HCT116 (cell line): ENCODE measurements at regions not wholly inside any gene's neighbourhood (a gene's known extent, or its start where the extent isn't known, plus 50 kb on each side); places are given as distances from the start of the nearest gene placed in this dataset.

ENCODE experiments used
- ATAC-seq: fragments of 200-7000 bp; cut with Tn5 transposase; 2 replicates; pipeline ENCODE4 v1.9.1; 2020; ENCODE audit warnings: mild to moderate bottlenecking, moderate library complexity
- BruUV-seq: library from RNA; stranded (reverse); fragments of 400-500 nt; replicated peaks from 2 replicates; lab custom pipeline; 2021; lab: Mats Ljungman, UMichigan
- CTCF ChIA-PET: fragments of 300-600 bp; sonication (Branson Sonifier 250); formaldehyde crosslinking; loops from one replicate; lab custom pipeline; 2021; ENCODE audit warnings: antibody characterized with exemption; lab: Charles Lee
- POLR2A ChIA-PET: fragments of 300-600, 350-600 bp; sonication (Branson Sonifier 250); formaldehyde crosslinking; loops from one replicate; lab custom pipeline; 2021; ENCODE audit warnings: antibody characterized with exemption; lab: Charles Lee
- RAD21 ChIA-PET, 2 experiments: fragments of 300-600 bp; sonication (Branson Sonifier 250); formaldehyde crosslinking; loops; one replicate each; lab custom pipeline; 2023; ENCODE audit warnings: low total read pairs in 2 of 2; ENCODE audit not compliant: uncharacterized antibody in 2 of 2, unreplicated experiment in 2 of 2, low non-redundant PET in 1 of 2; lab: Charles Lee
- DNase-seq: peaks from one replicate; pipeline ENCODE4 v3.0.0-alpha.2; 2010; ENCODE audit warnings: low read depth, low spot score
- H2AFZ ChIP-seq: fragments of 200-600 bp; shearing (Covaris generic), sonication (generic); 2 replicates; pipeline ENCODE4 v1.6.1; 2017; ENCODE audit warnings: low read depth, mixed run types, mixed read lengths, antibody characterized with exemption, low read length; ENCODE audit not compliant: poor library complexity, severe bottlenecking
- H3K27ac ChIP-seq: 2 replicates; pipeline ENCODE4 v1.5.1; 2012; ENCODE audit warnings: low read depth, low read length
- H3K27me3 ChIP-seq: fragments of 200-600 bp; sonication (generic); 2 replicates; pipeline ENCODE4 v1.6.1; 2016; ENCODE audit warnings: mixed run types, low read length, mixed read lengths; ENCODE audit not compliant: insufficient read depth
- H3K36me3 ChIP-seq, 2 experiments: fragments of 200-500 bp in 1 of 2; fragments of 200-600 bp in 1 of 2; sonication (Bioruptor generic) in 1 of 2; sonication (generic) in 1 of 2; 2 replicates each; pipeline versions ENCODE4 v1.5.1 to v1.6.1; 2014 to 2016; ENCODE audit warnings: low read length in 2 of 2, inconsistent platforms in 1 of 2, mixed read lengths in 1 of 2, mixed run types in 1 of 2; ENCODE audit not compliant: insufficient read depth in 2 of 2, control insufficient read depth in 1 of 2
- H3K4me1 ChIP-seq, 2 experiments: fragments of 200-600 bp in 1 of 2; sonication (generic) in 1 of 2; 2 replicates each; pipeline versions ENCODE4 v1.5.1 to v1.6.1; 2012 to 2017; ENCODE audit warnings: low read length in 2 of 2, inconsistent platforms in 1 of 2, mild to moderate bottlenecking in 1 of 2, mixed read lengths in 1 of 2, mixed run types in 1 of 2, moderate library complexity in 1 of 2; ENCODE audit not compliant: insufficient read depth in 2 of 2, control insufficient read depth in 1 of 2
- H3K4me2 ChIP-seq: fragments of 200-600 bp; sonication (generic); 2 replicates; pipeline ENCODE4 v1.6.1; 2017; ENCODE audit warnings: mixed run types, low read length, mixed read lengths
- H3K4me3 ChIP-seq, 2 experiments: fragments of 200-600 bp in 1 of 2; sonication (generic) in 1 of 2; replicated peaks in 1 of 2; 2 replicates each; pipeline ENCODE4 v1.5.1; 2011 to 2016; ENCODE audit warnings: low read length in 2 of 2, control low read depth in 1 of 2, low read depth in 1 of 2, mild to moderate bottlenecking in 1 of 2, mixed read lengths in 1 of 2, mixed run types in 1 of 2
- H3K79me2 ChIP-seq: fragments of 200-600 bp; sonication (generic); 2 replicates; pipeline ENCODE4 v1.6.1; 2017; ENCODE audit warnings: mild to moderate bottlenecking, mixed run types, low read length, moderate library complexity, mixed read lengths; ENCODE audit not compliant: insufficient read depth
- H3K9ac ChIP-seq: fragments of 200-600 bp; sonication (generic); 2 replicates; pipeline ENCODE4 v1.6.1; 2016; ENCODE audit warnings: low read length, mixed read lengths
- H3K9me2 ChIP-seq: fragments of 200-600 bp; sonication (generic), shearing (Covaris generic); 2 replicates; pipeline ENCODE4 v1.6.1; 2017; ENCODE audit warnings: mixed run types, mild to moderate bottlenecking, moderate library complexity; ENCODE audit not compliant: insufficient read depth
- H3K9me3 ChIP-seq, 2 experiments: fragments of 200-500 bp in 1 of 2; fragments of 200-600 bp in 1 of 2; sonication (Bioruptor generic) in 1 of 2; sonication (generic) in 1 of 2; 2 replicates each; pipeline ENCODE4 v1.6.1; 2014 to 2017; ENCODE audit warnings: low read length in 2 of 2, mixed read lengths in 2 of 2, inconsistent platforms in 1 of 2, low read depth in 1 of 2, mild to moderate bottlenecking in 1 of 2, mixed run types in 1 of 2, moderate library complexity in 1 of 2; ENCODE audit not compliant: control insufficient read depth in 1 of 2, insufficient read depth in 1 of 2
- H4K20me1 ChIP-seq: fragments of 200-600 bp; sonication (generic), shearing (Covaris generic); 2 replicates; pipeline ENCODE4 v1.6.1; 2017; ENCODE audit warnings: mixed run types, mild to moderate bottlenecking, moderate library complexity; ENCODE audit not compliant: insufficient read depth
- CBX3 ChIP-seq: IDR thresholded peaks from 2 replicates; pipeline ENCODE4 v1.6.1; 2012; ENCODE audit warnings: low read depth
- ELF1 ChIP-seq: IDR thresholded peaks from 2 replicates; pipeline ENCODE4 v1.6.1; 2012; ENCODE audit warnings: low read depth, borderline replicate concordance
- EZH2 ChIP-seq: fragments of 200-600 bp; sonication (generic); IDR thresholded peaks from 2 replicates; pipeline ENCODE4 v1.6.1; 2017; ENCODE audit warnings: antibody characterized with exemption, mixed run types
- EZH2phosphoT487 ChIP-seq: fragments of 200-600 bp; IDR thresholded peaks from 2 replicates; pipeline ENCODE4 v1.6.1; 2018; ENCODE audit warnings: antibody characterized with exemption, borderline replicate concordance
- FOSL1 ChIP-seq: IDR thresholded peaks from 2 replicates; pipeline ENCODE4 v1.6.1; 2012; ENCODE audit warnings: low read depth
- JUND ChIP-seq: IDR thresholded peaks from 2 replicates; pipeline ENCODE4 v1.6.1; 2012
- POLR2A ChIP-seq: IDR thresholded peaks from 2 replicates; pipeline ENCODE4 v1.7.0; 2011; ENCODE audit warnings: borderline replicate concordance; ENCODE audit not compliant: insufficient read depth, insufficient read length; ENCODE audit errors: extremely low read depth
- RAD21 ChIP-seq: IDR thresholded peaks from 2 replicates; pipeline ENCODE4 v1.6.1; 2012; ENCODE audit warnings: low read depth, mild to moderate bottlenecking
- SIN3A ChIP-seq: IDR thresholded peaks from 2 replicates; pipeline ENCODE4 v1.6.1; 2012; ENCODE audit warnings: low read depth
- SP1 ChIP-seq: IDR thresholded peaks from 2 replicates; pipeline ENCODE4 v1.6.1; 2012; ENCODE audit warnings: low read depth
- SRF ChIP-seq: IDR thresholded peaks from 2 replicates; pipeline ENCODE4 v1.6.1; 2012; ENCODE audit warnings: low read depth
- TCF7L2 ChIP-seq: IDR thresholded peaks from 2 replicates; pipeline ENCODE4 v1.7.0; 2011; ENCODE audit warnings: borderline replicate concordance, inconsistent platforms; ENCODE audit not compliant: insufficient read depth, insufficient read length; ENCODE audit errors: extremely low read depth
- ZFX ChIP-seq: fragments of 450-650 bp; IDR thresholded peaks from 2 replicates; pipeline ENCODE4 v1.6.1; 2017
- ZNF274 ChIP-seq: fragments of 200-500 bp; sonication (Bioruptor generic); IDR thresholded peaks from 2 replicates; pipeline ENCODE4 v1.6.1; 2014; ENCODE audit warnings: mild to moderate bottlenecking, low read depth, low read length, inconsistent platforms
- intact Hi-C: fragments of 100-400 bp; cut with micrococcal nuclease; formaldehyde crosslinking; loops from 2 replicates; pipeline ENCODE4 v1.10.0; 2022
- TF ChIP-seq, protein P1 (sequence below): IDR thresholded peaks from 2 replicates; pipeline ENCODE4 v1.6.1; 2011; ENCODE audit warnings: mild to moderate bottlenecking, low read length, moderate library complexity; ENCODE audit not compliant: insufficient replicate concordance; ENCODE audit errors: extremely low read depth
- TF ChIP-seq, protein P2 (sequence below): IDR thresholded peaks from 2 replicates; pipeline ENCODE4 v1.6.1; 2012

DNA sequence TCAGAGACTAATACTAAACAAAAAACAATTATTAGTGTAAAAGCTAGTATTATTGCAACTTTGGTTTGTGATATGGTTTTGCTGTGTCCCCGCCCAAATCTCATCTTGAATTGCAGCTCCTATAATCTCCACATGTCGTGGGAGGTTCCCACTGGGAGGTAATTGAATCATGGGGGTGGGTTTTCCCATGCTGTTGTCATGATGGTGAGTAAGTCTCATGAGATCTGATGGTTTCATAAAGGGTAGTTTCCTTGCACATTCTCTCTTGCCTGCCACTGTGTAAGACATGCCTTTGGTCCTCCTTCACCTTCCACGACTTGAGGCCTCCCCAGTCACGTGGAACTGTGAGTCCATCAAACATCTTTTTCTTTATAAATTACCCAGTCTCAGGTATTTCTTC is 325.9 kb upstream of the DAB2 start:
- ChIA-PET CTCF (no interaction called here), POLR2A (no interaction called here), RAD21 (no interaction called here)
- DNase-seq (no peak), ATAC-seq (no peak)
- no peaks in the 10 kb centered on the region for H3K36me3 ChIP-seq
- no peaks in the 10 kb centered on the region for H3K79me2 ChIP-seq
- H3K9me2 ChIP-seq = no peaks in the 10 kb centered on the region
- no peaks in the 10 kb centered on the region for H3K27me3 ChIP-seq
- TF ChIP-seq JUND = no peak
- TF ChIP-seq, protein P1, sequence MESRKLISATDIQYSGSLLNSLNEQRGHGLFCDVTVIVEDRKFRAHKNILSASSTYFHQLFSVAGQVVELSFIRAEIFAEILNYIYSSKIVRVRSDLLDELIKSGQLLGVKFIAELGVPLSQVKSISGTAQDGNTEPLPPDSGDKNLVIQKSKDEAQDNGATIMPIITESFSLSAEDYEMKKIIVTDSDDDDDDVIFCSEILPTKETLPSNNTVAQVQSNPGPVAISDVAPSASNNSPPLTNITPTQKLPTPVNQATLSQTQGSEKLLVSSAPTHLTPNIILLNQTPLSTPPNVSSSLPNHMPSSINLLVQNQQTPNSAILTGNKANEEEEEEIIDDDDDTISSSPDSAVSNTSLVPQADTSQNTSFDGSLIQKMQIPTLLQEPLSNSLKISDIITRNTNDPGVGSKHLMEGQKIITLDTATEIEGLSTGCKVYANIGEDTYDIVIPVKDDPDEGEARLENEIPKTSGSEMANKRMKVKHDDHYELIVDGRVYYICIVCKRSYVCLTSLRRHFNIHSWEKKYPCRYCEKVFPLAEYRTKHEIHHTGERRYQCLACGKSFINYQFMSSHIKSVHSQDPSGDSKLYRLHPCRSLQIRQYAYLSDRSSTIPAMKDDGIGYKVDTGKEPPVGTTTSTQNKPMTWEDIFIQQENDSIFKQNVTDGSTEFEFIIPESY = no peak
- no peak for TF ChIP-seq ZFX
- TF ChIP-seq SIN3A = no peak
- no peak overlapping the region for H3K4me3 ChIP-seq
- intact Hi-C loops = no loop called here
- no peaks in the 10 kb centered on the region for H4K20me1 ChIP-seq
- H3K9ac ChIP-seq = no peak overlapping the region
- no peak overlapping the region for H3K27ac ChIP-seq
- H3K4me1 ChIP-seq = peaks cover under 1 to 4% of the 10 kb centered on the region in 2 experiments
- no peak overlapping the region for H3K4me2 ChIP-seq
- BruUV-seq = no TSS peak
- no peak overlapping the region for H2AFZ ChIP-seq
- H3K9me3 ChIP-seq = no peaks in the 10 kb centered on the region

DNA sequence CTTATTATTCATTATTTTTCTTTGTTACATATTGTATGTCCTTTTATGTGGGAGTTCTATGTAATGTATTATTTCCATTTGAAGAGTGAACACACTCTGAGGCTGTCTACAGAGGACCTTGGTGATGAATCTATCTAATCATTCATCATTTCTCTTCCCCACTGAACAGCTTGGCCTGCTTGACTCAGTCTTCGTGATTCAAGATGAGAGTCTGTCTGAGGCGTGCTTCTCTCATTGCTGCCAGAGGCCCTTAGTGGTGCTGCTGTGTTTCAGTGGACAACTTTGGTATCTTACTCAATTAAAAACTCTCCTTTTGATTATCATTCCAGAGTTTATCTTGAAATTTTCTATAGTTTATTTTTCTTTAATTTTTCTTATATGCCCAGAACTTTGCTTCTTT is 318.1 kb upstream of the DAB2 start:
- ChIA-PET RAD21 (no interaction called here), CTCF (no interaction called here)
- Histone ChIP-seq H3K79me2 (no peaks in the 10 kb centered on the region), H3K9me3 (no peaks in the 10 kb centered on the region), H3K27me3 (no peaks in the 10 kb centered on the region), H3K9me2 (no peaks in the 10 kb centered on the region), H4K20me1 (no peaks in the 10 kb centered on the region), H3K4me2 (no peak overlapping the region), H3K4me1 (no peaks in the 10 kb centered on the region)
- no TSS peak for BruUV-seq
- no peak for ATAC-seq
- TF ChIP-seq, protein P1 = no peak
- TF ChIP-seq, protein P2, sequence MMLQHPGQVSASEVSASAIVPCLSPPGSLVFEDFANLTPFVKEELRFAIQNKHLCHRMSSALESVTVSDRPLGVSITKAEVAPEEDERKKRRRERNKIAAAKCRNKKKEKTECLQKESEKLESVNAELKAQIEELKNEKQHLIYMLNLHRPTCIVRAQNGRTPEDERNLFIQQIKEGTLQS = no peak
- no peak for TF ChIP-seq POLR2A
- no peak for TF ChIP-seq CBX3
- TF ChIP-seq EZH2phosphoT487 = no peak
- TF ChIP-seq ELF1 = no peak
- TF ChIP-seq EZH2 = no peak
- no peak for TF ChIP-seq TCF7L2
- no peak for TF ChIP-seq SIN3A
- no peak for TF ChIP-seq ZNF274
- TF ChIP-seq FOSL1 = no peak
- no peak for TF ChIP-seq RAD21
- TF ChIP-seq SRF = no peak
- TF ChIP-seq SP1 = no peak
- TF ChIP-seq, all 23 proteins: peak for 0
- no peak overlapping the region for H3K9ac ChIP-seq
- H3K27ac ChIP-seq = no peak overlapping the region
- H3K4me3 ChIP-seq = no peak overlapping the region
- no peak for DNase-seq
- no peak overlapping the region for H2AFZ ChIP-seq
- intact Hi-C loops = no loop called here
- POLR2A ChIA-PET = no interaction called here
- H3K36me3 ChIP-seq = no peaks in the 10 kb centered on the region; a peak in 1 of 4 replicates
